ENCODE measurements at regions not wholly inside any gene's neighbourhood (a gene's known extent, or its start where the extent isn't known, plus 50 kb on each side); places are given as distances from the start of the nearest gene placed in this dataset.

DNA sequence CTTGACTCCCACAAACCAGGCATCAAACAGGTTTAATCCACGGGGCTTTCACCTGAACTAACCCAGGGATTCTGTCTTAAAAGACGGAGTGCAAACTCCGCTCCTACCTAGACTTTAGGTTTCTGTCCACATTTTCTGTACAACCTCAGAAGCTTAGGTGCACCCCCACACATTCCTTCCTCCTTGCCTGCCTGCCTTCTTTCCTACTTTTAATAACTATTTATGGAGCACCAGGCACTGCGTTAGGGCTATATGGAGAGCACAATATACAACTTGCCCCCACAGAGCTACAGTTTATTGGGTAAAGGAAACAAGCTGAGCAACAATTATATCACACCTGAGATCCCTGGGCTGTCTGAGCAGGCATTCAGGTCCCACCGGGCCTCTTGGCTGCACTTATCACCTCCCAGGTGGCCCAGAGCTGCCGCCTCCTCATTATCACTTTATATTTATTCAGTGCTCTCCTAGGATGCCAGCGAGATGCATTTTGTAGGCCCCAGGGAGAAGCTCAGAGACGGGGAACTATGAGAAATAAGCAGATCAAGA lies 64.1 kb downstream of the DNTTIP2 start:
- no peak for TF ChIP-seq CTCF (optimal IDR thresholded peaks at IDR 0.05 in 1 of 3, IDR thresholded peaks at IDR 0.05 in 1 of 3, conservative IDR thresholded peaks at IDR 0.05 in 1 of 3; ENCODE audit: extremely low read depth in 1 of 3, insufficient read depth in 2 of 3, low read length in 3 of 3)
- no peak for TF ChIP-seq EZH2 (IDR thresholded peaks at IDR 0.05; ENCODE audit: low read length)
